Neural progenitor cell (in vitro differentiated cells): ENCODE measurements at regions not wholly inside any gene's neighbourhood (a gene's known extent, or its start where the extent isn't known, plus 50 kb on each side); places are given as distances from the start of the nearest gene placed in this dataset.

Experiments
- CTCF ChIP-seq: fragments of 200-600 bp; sonication (generic); IDR thresholded peaks from 2 replicates; pipeline ENCODE4 v1.5.1; 2017; ENCODE audit warnings: antibody characterized with exemption, mild to moderate bottlenecking
- EZH2 ChIP-seq: fragments of 200-600 bp; sonication (generic); IDR thresholded peaks from 2 replicates; pipeline ENCODE4 v1.6.1; 2017; ENCODE audit warnings: antibody characterized with exemption, mild to moderate bottlenecking, moderate library complexity
- EZH2phosphoT487 ChIP-seq: fragments of 200-600 bp; sonication (generic); IDR thresholded peaks from 2 replicates; pipeline ENCODE4 v1.6.1; 2017; ENCODE audit warnings: antibody characterized with exemption

- TF ChIP-seq EZH2 (no peak), CTCF (no peak), EZH2phosphoT487 (no peak)
Observed at GRCh38 chr14:95787941-95788340, 74.0 kb upstream of the TCL1A start.
